ENCODE measurements at regions not wholly inside any gene's neighbourhood (a gene's known extent, or its start where the extent isn't known, plus 50 kb on each side); places are given as distances from the start of the nearest gene placed in this dataset.

DNA sequence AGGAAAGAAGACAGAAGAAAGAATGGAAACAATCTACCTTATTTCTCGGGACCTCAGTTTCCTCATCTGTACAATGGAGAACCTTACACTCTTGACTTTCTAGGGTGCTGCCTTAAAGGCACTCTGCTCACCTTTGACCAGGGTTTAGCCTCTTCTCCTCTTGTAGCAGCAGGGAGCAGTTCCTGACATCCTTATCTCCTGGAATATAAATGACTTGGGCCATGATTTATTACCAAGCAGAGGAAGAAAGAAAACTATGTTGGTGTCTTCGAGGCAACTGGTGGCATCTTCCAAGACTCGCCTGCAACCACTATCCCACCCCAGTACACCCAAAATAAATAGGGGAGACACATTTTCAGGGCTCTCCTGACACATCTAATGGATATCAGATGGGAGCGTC is 314.2 kb downstream of the BUD13 start:
- ChIA-PET CTCF (no interaction called here), POLR2A (no interaction called here)
- no peak for DNase-seq (ENCODE audit: extremely low spot score)
- TF ChIP-seq, protein P1, sequence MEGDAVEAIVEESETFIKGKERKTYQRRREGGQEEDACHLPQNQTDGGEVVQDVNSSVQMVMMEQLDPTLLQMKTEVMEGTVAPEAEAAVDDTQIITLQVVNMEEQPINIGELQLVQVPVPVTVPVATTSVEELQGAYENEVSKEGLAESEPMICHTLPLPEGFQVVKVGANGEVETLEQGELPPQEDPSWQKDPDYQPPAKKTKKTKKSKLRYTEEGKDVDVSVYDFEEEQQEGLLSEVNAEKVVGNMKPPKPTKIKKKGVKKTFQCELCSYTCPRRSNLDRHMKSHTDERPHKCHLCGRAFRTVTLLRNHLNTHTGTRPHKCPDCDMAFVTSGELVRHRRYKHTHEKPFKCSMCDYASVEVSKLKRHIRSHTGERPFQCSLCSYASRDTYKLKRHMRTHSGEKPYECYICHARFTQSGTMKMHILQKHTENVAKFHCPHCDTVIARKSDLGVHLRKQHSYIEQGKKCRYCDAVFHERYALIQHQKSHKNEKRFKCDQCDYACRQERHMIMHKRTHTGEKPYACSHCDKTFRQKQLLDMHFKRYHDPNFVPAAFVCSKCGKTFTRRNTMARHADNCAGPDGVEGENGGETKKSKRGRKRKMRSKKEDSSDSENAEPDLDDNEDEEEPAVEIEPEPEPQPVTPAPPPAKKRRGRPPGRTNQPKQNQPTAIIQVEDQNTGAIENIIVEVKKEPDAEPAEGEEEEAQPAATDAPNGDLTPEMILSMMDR (IDR thresholded peaks at IDR 0.05; ENCODE audit: control extremely low read depth, extremely low read depth, low read depth, missing control alignments): no peak

DNA sequence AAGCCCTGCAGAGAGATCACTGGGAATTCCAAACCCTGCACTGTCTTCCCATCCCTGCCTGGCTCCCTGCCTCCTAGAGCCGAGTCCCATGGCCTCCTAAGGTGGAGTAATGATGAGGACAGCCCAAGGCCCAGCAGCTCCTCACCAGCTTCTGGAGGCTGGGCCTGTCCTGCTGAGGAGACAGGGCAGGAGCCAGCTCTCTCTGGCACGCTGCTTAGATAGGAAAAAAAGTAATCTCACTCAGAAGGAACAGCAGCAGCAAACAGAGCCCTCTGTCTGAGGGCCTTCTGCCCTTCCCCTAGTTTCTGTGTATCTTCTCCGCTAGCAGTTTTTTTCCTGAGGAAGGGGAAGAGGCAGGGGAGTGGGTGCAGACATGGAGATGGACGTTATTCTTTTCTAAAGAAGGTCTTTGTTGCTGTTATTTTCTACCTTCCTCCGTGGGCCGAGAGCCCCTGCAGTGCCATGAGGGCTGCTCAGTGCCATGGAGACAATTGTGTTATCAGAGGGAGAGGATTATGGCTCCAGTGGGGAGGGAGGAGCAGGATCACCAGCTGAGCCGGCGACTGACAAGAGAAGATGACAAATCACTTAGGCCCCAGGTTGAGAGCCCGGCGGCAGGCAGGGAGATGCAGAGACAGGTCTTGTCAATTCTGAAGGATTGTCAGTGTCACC is 315.3 kb downstream of the BUD13 start:
- TF ChIP-seq, protein P1 (IDR thresholded peaks at IDR 0.05; ENCODE audit: control extremely low read depth, extremely low read depth, low read depth, missing control alignments): no peak
- ChIA-PET POLR2A (no interaction called here), CTCF (no interaction called here)
- no peak for DNase-seq (ENCODE audit: extremely low spot score)

DNA sequence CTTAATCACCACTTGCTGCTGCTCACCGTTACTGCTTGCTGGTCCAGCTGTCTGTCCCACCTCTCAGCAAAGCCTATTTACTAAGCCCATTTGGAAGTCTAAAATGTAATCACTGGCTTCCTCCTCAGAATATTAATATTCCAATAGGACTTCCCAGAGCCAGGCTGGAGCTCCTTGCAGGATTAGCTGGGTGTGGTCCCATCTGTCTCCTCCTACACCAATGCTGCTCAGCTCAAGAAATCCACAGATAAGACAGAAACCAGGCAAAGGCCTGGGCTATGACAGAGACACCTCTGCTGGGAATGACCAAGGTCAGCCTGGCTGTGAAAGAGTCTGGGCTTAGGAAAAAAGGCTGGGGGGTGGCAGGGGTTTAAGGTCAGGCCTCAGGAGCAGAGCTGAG is 317.8 kb downstream of the BUD13 start:
- DNase-seq (ENCODE audit: extremely low spot score): no peak
- CTCF ChIA-PET: interaction anchor here (0.8 to 3.2 kb wide), 7 partner anchors 9 to 242 kb away, joined by 3 to 17 read pairs (median 4); no protein-coding TSS in a partner anchor
- TF ChIP-seq, protein P1 (IDR thresholded peaks at IDR 0.05; ENCODE audit: control extremely low read depth, extremely low read depth, low read depth, missing control alignments): no peak
- POLR2A ChIA-PET: no interaction called here

DNA sequence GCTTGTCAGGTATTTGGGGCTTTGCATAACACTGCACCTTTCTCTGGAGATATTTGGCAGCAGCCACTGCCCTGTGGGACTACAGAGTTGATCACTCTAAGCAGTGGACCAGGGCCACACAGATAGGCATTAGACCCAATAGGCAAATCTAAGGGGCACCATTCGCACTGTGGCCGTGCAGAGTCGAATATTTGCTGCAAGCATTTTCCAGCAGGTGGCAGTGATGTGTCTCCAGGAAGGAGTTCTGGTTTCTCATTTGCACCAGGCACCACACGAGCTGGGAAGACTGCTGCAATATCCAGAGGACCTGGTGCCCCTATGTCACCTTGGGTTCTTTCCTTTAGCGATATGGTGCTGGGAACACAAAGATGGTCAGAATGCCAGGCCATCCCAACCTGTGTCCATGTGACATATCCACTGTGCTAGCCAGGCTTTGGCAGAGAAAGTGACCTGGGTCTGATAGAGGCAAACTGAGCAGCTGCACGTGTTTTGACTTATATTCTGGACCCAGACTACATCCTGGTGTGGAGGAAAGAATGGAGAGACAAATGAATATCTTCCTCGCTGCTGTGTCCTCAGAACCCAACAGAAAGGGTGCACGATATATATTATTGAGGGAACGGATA is 318.7 kb downstream of the BUD13 start:
- ChIA-PET POLR2A (no interaction called here), CTCF (interaction anchor here (0.8 to 3.2 kb wide), 9 partner anchors 9 to 243 kb away, joined by 3 to 17 read pairs (median 4); no protein-coding TSS in a partner anchor)
- peak; percentile 47 for DNase-seq (ENCODE audit: extremely low spot score)
- TF ChIP-seq, protein P1 (IDR thresholded peaks at IDR 0.05; ENCODE audit: control extremely low read depth, extremely low read depth, low read depth, missing control alignments): peak; percentile 40

DNA sequence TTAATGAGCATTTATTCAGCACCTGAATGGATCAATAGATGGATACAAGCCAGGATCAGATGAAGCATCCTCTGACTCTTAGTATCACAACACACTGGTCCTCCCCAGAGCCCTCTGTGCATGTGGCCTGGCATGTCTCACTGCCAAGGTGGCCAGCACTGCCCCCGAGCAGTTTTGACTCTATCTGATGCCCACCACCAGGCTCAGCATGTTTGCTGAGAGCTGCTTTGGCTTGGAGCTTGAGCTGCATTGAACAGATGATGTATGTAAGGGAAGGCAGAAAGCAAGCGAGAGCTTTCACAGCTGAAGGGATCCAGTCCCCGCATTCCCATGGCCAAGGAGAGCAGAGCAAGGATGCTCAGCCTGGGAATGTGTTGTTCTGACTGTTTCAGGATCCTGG is 320.3 kb downstream of the BUD13 start:
- no peak for DNase-seq (ENCODE audit: extremely low spot score)
- TF ChIP-seq, protein P1 (IDR thresholded peaks at IDR 0.05; ENCODE audit: control extremely low read depth, extremely low read depth, low read depth, missing control alignments): no peak
- ChIA-PET POLR2A (no interaction called here), CTCF (interaction anchor here (2.3 to 3.2 kb wide), 2 partner anchors 189 to 239 kb away, joined by 8 to 17 read pairs; no protein-coding TSS in a partner anchor)

DNA sequence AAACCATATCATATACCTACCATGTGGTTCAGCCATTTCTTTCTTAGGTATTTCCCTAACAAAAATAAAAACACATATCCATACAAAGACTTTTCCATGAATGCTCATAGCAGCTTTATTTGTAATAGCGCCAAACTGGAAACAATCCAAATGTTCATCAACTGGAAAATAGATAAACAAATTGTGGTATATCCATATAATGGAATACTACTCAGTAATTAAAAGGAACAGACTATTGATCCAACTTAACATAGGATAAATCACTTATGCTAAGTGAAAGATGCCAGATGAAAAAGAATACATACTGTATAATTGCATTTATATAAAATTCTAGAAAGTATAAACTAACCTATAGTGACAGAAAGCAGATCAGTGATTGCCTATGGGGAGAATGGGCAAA is 323.3 kb downstream of the BUD13 start:
- TF ChIP-seq, protein P1 (IDR thresholded peaks at IDR 0.05; ENCODE audit: control extremely low read depth, extremely low read depth, low read depth, missing control alignments): no peak
- ChIA-PET POLR2A (no interaction called here), CTCF (no interaction called here)
- DNase-seq (ENCODE audit: extremely low spot score): no peak

All from GM10248 (cell line).